HCT116 (cell line): ENCODE measurements at regions not wholly inside any gene's neighbourhood (a gene's known extent, or its start where the extent isn't known, plus 50 kb on each side); places are given as distances from the start of the nearest gene placed in this dataset.

Source experiments
- CBX3 ChIP-seq: IDR thresholded peaks from 2 replicates; pipeline ENCODE4 v1.6.1; 2012; ENCODE audit warnings: low read depth
- CTCF ChIP-seq, 3 experiments: fragments of 200-600 bp in 1 of 3; sonication (generic) in 1 of 3; IDR thresholded peaks in 2 of 3; conservative IDR thresholded peaks in 1 of 3; 2 replicates each; pipeline ENCODE4 v1.5.1; 2012 to 2017; ENCODE audit warnings: low read depth in 2 of 3, low read length in 2 of 3, antibody characterized with exemption in 1 of 3, borderline replicate concordance in 1 of 3, control low read depth in 1 of 3, mild to moderate bottlenecking in 1 of 3, mixed read lengths in 1 of 3, mixed run types in 1 of 3, moderate library complexity in 1 of 3; ENCODE audit not compliant: insufficient read depth in 1 of 3
- POLR2A ChIP-seq: IDR thresholded peaks from 2 replicates; pipeline ENCODE4 v1.7.0; 2011; ENCODE audit warnings: borderline replicate concordance; ENCODE audit not compliant: insufficient read depth, insufficient read length; ENCODE audit errors: extremely low read depth
- SRF ChIP-seq: IDR thresholded peaks from 2 replicates; pipeline ENCODE4 v1.6.1; 2012; ENCODE audit warnings: low read depth
- TF ChIP-seq, protein P1 (sequence below): IDR thresholded peaks from 2 replicates; pipeline ENCODE4 v1.6.1; 2012

DNA sequence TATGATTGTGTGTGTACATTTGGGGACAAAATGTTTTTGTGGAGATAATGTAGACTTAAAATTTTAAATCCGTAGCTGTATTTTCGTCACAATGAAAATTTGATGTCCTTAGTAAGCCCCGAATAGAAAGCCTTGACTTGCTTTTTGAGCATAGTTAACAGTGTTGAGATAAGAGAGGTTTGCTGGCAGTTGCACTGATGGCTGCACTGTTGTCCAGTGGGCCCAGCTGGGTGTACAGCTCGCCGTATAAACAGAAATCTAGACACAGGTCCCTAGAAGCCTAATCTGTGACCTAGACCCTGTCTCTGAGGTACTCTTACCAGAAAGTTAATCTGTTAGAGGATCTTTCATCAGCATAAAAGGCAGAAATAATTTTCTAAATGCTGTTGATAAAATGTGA lies 271.3 kb upstream of the DMRT1 start:
- TF ChIP-seq CTCF (IDR thresholded peaks at IDR 0.05 in 2 of 3, conservative IDR thresholded peaks at IDR 0.05 in 1 of 3; ENCODE audit: borderline replicate concordance in 1 of 3, insufficient read depth in 1 of 3, low read depth in 2 of 3, low read length in 2 of 3) = no peak
- no peak for TF ChIP-seq SRF
- TF ChIP-seq CBX3 = no peak
- TF ChIP-seq, protein P1, sequence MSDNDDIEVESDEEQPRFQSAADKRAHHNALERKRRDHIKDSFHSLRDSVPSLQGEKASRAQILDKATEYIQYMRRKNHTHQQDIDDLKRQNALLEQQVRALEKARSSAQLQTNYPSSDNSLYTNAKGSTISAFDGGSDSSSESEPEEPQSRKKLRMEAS = no peak
- TF ChIP-seq POLR2A = no peak
